ENCODE measurements at regions not wholly inside any gene's neighbourhood (a gene's known extent, or its start where the extent isn't known, plus 50 kb on each side); places are given as distances from the start of the nearest gene placed in this dataset.

GRCh38 chr16:79452671-79453070 lies 147.9 kb downstream of the MAF start:
- no peak for TF ChIP-seq ZNF274 (IDR thresholded peaks at IDR 0.05; ENCODE audit: low read depth, low read length)
- no peak for TF ChIP-seq YY1 (IDR thresholded peaks at IDR 0.05; ENCODE audit: insufficient read depth, insufficient read length)
